ENCODE measurements at regions not wholly inside any gene's neighbourhood (a gene's known extent, or its start where the extent isn't known, plus 50 kb on each side); places are given as distances from the start of the nearest gene placed in this dataset.

- H3K4me3 ChIP-seq (ENCODE audit: low read depth, low read length): no peak overlapping the region
- TF ChIP-seq CTCF (IDR thresholded peaks at IDR 0.05; ENCODE audit: low read depth, low read length): no peak
- no peak for DNase-seq (ENCODE audit: low read depth, low spot score)
- in situ Hi-C loops (cut with HindIII; ENCODE audit: low sequenced_read_pairs): no loop called here
These were observed 394.6 kb upstream of the SETBP1 start for GRCh38 chr18:44286049-44286448.

- no peak overlapping the region for H3K4me3 ChIP-seq (ENCODE audit: low read depth, low read length)
- TF ChIP-seq CTCF (IDR thresholded peaks at IDR 0.05; ENCODE audit: low read depth, low read length): no peak
- in situ Hi-C loops (cut with HindIII; ENCODE audit: low sequenced_read_pairs): no loop called here
- no peak for DNase-seq (ENCODE audit: low read depth, low spot score)
These were observed 390.2 kb upstream of the SETBP1 start for GRCh38 chr18:44290366-44290977.

- in situ Hi-C loops (cut with HindIII; ENCODE audit: low sequenced_read_pairs): no loop called here
- DNase-seq (ENCODE audit: low read depth, low spot score): no peak
- no peak overlapping the region for H3K4me3 ChIP-seq (ENCODE audit: low read depth, low read length)
- no peak for TF ChIP-seq CTCF (IDR thresholded peaks at IDR 0.05; ENCODE audit: low read depth, low read length)
These were observed 382.1 kb upstream of the SETBP1 start for GRCh38 chr18:44298566-44298965.

GRCh38 chr18:44309185-44309584 is 371.5 kb upstream of the SETBP1 start:
- H3K4me3 ChIP-seq (ENCODE audit: low read depth, low read length): no peak overlapping the region
- in situ Hi-C loops (cut with HindIII; ENCODE audit: low sequenced_read_pairs): no loop called here
- TF ChIP-seq CTCF (IDR thresholded peaks at IDR 0.05; ENCODE audit: low read depth, low read length): no peak
- DNase-seq (ENCODE audit: low read depth, low spot score): peak; percentile 54

DNA sequence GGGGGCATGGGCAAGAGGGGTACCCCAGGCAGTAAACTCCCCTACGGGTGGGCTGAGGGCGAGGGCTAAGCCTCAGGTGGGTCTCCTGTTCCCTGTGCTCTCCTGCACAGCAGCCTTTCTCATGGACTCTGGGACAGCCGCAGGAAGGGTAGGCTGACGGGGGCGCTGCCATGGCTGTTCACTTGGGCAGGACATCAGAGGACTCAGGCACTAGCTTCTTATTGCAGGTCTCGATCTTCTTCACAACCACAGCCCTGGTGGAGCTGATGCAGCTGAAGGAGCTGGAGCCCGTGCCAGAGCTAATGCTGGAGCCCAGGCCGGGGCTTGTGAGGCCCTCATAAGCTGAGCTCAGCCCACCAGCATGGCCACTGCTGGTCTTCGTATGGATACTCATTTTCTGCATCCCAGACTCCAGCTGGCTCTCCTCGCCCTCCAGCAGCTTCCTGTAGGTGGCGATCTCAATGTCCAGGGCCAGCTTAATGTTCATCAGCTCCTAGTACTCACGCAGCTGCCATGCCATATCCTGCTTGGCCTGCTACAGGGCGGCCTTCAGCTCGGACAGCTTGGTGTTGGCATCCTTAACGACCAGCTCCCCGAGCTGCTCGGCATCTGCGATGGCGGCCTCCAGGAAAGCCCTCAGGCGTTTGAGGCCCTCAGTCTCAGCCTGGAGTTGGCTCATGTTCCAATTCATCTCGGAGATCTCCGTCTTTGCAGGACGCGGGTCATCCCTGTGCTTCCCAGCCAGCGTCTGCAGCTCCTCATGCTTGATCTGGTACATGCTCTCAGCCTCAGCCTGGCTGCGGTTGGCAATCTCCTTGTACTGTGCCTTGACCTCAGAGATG is 359.8 kb upstream of the SETBP1 start:
- no peak for DNase-seq (ENCODE audit: low read depth, low spot score)
- H3K4me3 ChIP-seq (ENCODE audit: low read depth, low read length): no peak overlapping the region
- TF ChIP-seq CTCF (IDR thresholded peaks at IDR 0.05; ENCODE audit: low read depth, low read length): no peak
- in situ Hi-C loops (cut with HindIII; ENCODE audit: low sequenced_read_pairs): no loop called here

- DNase-seq (ENCODE audit: low read depth, low spot score): no peak
- no peak overlapping the region for H3K4me3 ChIP-seq (ENCODE audit: low read depth, low read length)
- no peak for TF ChIP-seq CTCF (IDR thresholded peaks at IDR 0.05; ENCODE audit: low read depth, low read length)
- in situ Hi-C loops (cut with HindIII; ENCODE audit: low sequenced_read_pairs): no loop called here
These were observed 358.7 kb upstream of the SETBP1 start for GRCh38 chr18:44321868-44322590.

All from astrocyte of the spinal cord (primary cell).